ENCODE measurements at regions not wholly inside any gene's neighbourhood (a gene's known extent, or its start where the extent isn't known, plus 50 kb on each side); places are given as distances from the start of the nearest gene placed in this dataset.

GRCh38 chr6:133644892-133645619, 243.9 kb upstream of the TCF21 start (continued):
- no peak for TF ChIP-seq ZNF263 (CRISPR knock-in tag; IDR thresholded peaks at IDR 0.05; ENCODE audit: low read depth)

- DNase-seq (ENCODE audit: low spot score), result no peak
- CTCF ChIA-PET, result interaction anchor here (2.3 kb wide), 1 partner anchor 192 kb away, joined by 6 read pairs; no protein-coding TSS in a partner anchor
- no peaks in the 10 kb centered on the region for H3K27me3 Mint-ChIP-seq (ENCODE audit: low read depth)
- TF ChIP-seq TEAD4 (CRISPR knock-in tag; IDR thresholded peaks at IDR 0.05), result no peak
- no peak for TF ChIP-seq SMAD3 (CRISPR knock-in tag; IDR thresholded peaks at IDR 0.05; ENCODE audit: borderline replicate concordance)
- TF ChIP-seq ZNF512 (CRISPR knock-in tag; IDR thresholded peaks at IDR 0.05; ENCODE audit: borderline replicate concordance), result no peak
- TF ChIP-seq FOXK1 (CRISPR knock-in tag; IDR thresholded peaks at IDR 0.05), result no peak
- no peak for TF ChIP-seq NR2C2 (CRISPR knock-in tag; IDR thresholded peaks at IDR 0.05)
- no peak for TF ChIP-seq SOX15 (CRISPR knock-in tag; IDR thresholded peaks at IDR 0.05)
- TF ChIP-seq HMGA2 (CRISPR knock-in tag; IDR thresholded peaks at IDR 0.05), result no peak
- TF ChIP-seq ZNF425 (CRISPR knock-in tag; conservative IDR thresholded peaks at IDR 0.05), result no peak
- no peaks in the 10 kb centered on the region for H3K36me3 Mint-ChIP-seq
- no peaks in the 10 kb centered on the region for H3K9me3 Mint-ChIP-seq
- no peak for ATAC-seq
- H3K4me1 Mint-ChIP-seq, result peaks cover 12% of the 10 kb centered on the region
- no peak overlapping the region for H3K27ac Mint-ChIP-seq
- no peak overlapping the region for H3K4me3 Mint-ChIP-seq
- POLR2A ChIA-PET, result interaction anchor here (0.7 kb wide), 1 partner anchor 36 kb away, joined by 3 read pairs; no protein-coding TSS in a partner anchor
Measured at GRCh38 chr6:133645966-133646740, 242.8 kb upstream of the TCF21 start.

- no peak for DNase-seq (ENCODE audit: low spot score)
- POLR2A ChIA-PET, result no interaction called here
- Mint-ChIP-seq H3K4me3 (no peak overlapping the region), H3K27me3 (ENCODE audit: low read depth) (no peaks in the 10 kb centered on the region), H3K4me1 (peaks cover 12% of the 10 kb centered on the region), H3K27ac (no peak overlapping the region), H3K9me3 (no peaks in the 10 kb centered on the region), H3K36me3 (no peaks in the 10 kb centered on the region)
- CTCF ChIA-PET, result no interaction called here
- no peak for ATAC-seq
- TF ChIP-seq NFATC4 (CRISPR knock-in tag; IDR thresholded peaks at IDR 0.05) (no peak), IRF1 (CRISPR knock-in tag; IDR thresholded peaks at IDR 0.05) (no peak), PRDM15 (CRISPR knock-in tag; IDR thresholded peaks at IDR 0.05) (no peak), SOX15 (CRISPR knock-in tag; IDR thresholded peaks at IDR 0.05) (no peak), MXD4 (CRISPR knock-in tag; IDR thresholded peaks at IDR 0.05; ENCODE audit: borderline replicate concordance) (no peak), KAT7 (CRISPR knock-in tag; IDR thresholded peaks at IDR 0.05; ENCODE audit: borderline replicate concordance) (no peak), MLX (CRISPR knock-in tag; IDR thresholded peaks at IDR 0.05) (no peak), CTCF (IDR thresholded peaks at IDR 0.05) (no peak), TP53 (CRISPR knock-in tag; IDR thresholded peaks at IDR 0.05) (no peak), ETV6 (CRISPR knock-in tag; IDR thresholded peaks at IDR 0.05) (no peak), NR3C1 (CRISPR knock-in tag; conservative IDR thresholded peaks at IDR 0.05; ENCODE audit: low read depth) (no peak)
Measured at GRCh38 chr6:133648581-133648980, 240.3 kb upstream of the TCF21 start.
